OCI-LY1 (cell line): ENCODE measurements at regions not wholly inside any gene's neighbourhood (a gene's known extent, or its start where the extent isn't known, plus 50 kb on each side); places are given as distances from the start of the nearest gene placed in this dataset.

Experiments used
- CTCF ChIP-seq: fragments of 200-600 bp; sonication (generic), shearing (Covaris generic); IDR thresholded peaks from 2 replicates; pipeline ENCODE4 v1.5.1; 2017; ENCODE audit warnings: mild to moderate bottlenecking, antibody characterized with exemption, low read length, moderate library complexity, mixed read lengths
- EZH2 ChIP-seq: fragments of 200-600 bp; sonication (generic), shearing (Covaris generic); IDR thresholded peaks from 2 replicates; pipeline ENCODE4 v1.8.0; 2017; ENCODE audit warnings: borderline replicate concordance, mixed run types, mild to moderate bottlenecking, antibody characterized with exemption, low read length, moderate library complexity, mixed read lengths

DNA sequence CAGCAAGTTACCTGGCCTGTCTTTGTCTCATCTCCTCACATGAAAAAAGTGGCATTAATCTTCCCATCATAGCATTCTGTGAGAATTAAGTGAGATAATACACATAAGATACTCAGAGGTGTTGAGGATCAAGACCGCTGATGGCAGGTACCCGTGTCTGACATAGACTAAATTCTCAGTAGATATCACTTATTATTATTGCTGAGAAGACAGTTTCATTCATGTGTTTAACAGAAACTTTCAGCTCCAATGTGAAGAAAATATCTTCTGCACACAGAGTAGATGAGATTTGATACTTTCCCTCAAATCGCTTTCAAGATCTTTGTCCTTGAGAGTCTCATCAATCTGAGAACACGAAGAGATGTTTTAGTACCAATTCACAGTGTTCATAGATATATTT is 809.4 kb downstream of the TSN start:
- TF ChIP-seq CTCF (no peak), EZH2 (no peak)
